GM12891 (cell line): ENCODE measurements at regions not wholly inside any gene's neighbourhood (a gene's known extent, or its start where the extent isn't known, plus 50 kb on each side); places are given as distances from the start of the nearest gene placed in this dataset.
"Not testable (repeated sequence)": the region's sequence is repeated elsewhere in the genome, so short reads cannot be mapped to it uniquely, and the experiment has no call there.

Experiments
- PAX5 ChIP-seq: IDR thresholded peaks from 2 replicates; pipeline ENCODE4 v1.6.1; 2011; ENCODE audit warnings: low read length, moderate library complexity, mild to moderate bottlenecking; ENCODE audit not compliant: insufficient read depth, severe bottlenecking
- POLR2A ChIP-seq: IDR thresholded peaks from 2 replicates; pipeline ENCODE4 v1.6.1; 2011; ENCODE audit warnings: low read depth, low read length, control low read depth
- POLR2AphosphoS5 ChIP-seq: IDR thresholded peaks from 2 replicates; pipeline ENCODE4 v1.6.1; 2011; ENCODE audit warnings: low read depth, low read length, control low read depth
- POU2F2 ChIP-seq: IDR thresholded peaks from 2 replicates; pipeline ENCODE4 v1.6.1; 2011; ENCODE audit warnings: low read depth, mild to moderate bottlenecking, control low read depth, low read length, moderate library complexity
- SPI1 ChIP-seq: IDR thresholded peaks from 2 replicates; pipeline ENCODE4 v1.6.1; 2011; ENCODE audit warnings: low read depth, low read length, control low read depth
- TAF1 ChIP-seq: IDR thresholded peaks from 2 replicates; pipeline ENCODE4 v1.6.1; 2011; ENCODE audit warnings: low read depth, low read length, control low read depth

GRCh38 chr6:86701228-86701627 is 236.1 kb upstream of the HTR1E start:
- not testable (repeated sequence) for TF ChIP-seq POLR2A, POLR2AphosphoS5, SPI1, TAF1, POU2F2, PAX5
